ENCODE measurements at regions not wholly inside any gene's neighbourhood (a gene's known extent, or its start where the extent isn't known, plus 50 kb on each side); places are given as distances from the start of the nearest gene placed in this dataset.
"Not testable (repeated sequence)": the region's sequence is repeated elsewhere in the genome, so short reads cannot be mapped to it uniquely, and the experiment has no call there.

DNA sequence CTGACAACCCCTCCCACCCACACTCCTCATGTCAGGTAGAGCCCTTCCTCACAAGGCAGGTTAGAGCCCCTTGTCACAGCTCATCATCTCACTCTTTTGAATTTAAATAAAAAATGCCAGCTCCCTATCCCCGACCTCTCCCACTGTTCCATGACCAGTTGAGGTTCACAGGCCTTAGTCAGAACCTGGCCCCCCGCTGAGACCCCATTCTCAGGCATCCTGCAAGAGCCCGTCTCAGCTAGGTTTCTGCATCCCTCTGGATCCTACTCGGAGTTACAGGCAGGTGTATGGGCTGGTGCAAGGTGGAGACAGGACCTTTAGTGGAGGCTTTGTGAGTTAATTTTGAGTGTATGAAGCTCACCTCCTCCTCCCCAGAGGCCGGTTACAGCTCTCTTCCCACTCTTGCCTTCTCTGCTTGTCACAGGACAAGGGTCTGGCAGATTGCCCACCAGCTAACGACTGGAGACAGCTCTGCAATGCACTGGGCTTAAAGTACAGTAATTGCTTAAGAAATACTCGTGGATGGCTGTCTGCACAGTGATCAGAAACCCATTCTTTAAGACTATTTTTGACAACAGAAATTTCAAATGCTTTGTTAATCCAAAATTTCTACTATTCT is 394.9 kb upstream of the DPP6 start:
- Histone ChIP-seq H3K9me3 (ENCODE audit: control insufficient read depth in 1 of 2, low read length in 2 of 2) (peaks cover 0 to 11% of the 10 kb centered on the region in 2 donors), H3K4me3 (ENCODE audit: low read depth in 1 of 2, low read length in 2 of 2) (no peak overlapping the region), H3K36me3 (ENCODE audit: control insufficient read depth in 1 of 2, insufficient read depth in 2 of 2, low read length in 2 of 2) (no peaks in the 10 kb centered on the region), H3K4me1 (ENCODE audit: control insufficient read depth in 1 of 2, insufficient read depth in 2 of 2, low read length in 2 of 2) (no peaks in the 10 kb centered on the region), H3K27me3 (ENCODE audit: low read depth, low read length) (no peaks in the 10 kb centered on the region), H3K27ac (ENCODE audit: low read length) (no peak overlapping the region)

DNA sequence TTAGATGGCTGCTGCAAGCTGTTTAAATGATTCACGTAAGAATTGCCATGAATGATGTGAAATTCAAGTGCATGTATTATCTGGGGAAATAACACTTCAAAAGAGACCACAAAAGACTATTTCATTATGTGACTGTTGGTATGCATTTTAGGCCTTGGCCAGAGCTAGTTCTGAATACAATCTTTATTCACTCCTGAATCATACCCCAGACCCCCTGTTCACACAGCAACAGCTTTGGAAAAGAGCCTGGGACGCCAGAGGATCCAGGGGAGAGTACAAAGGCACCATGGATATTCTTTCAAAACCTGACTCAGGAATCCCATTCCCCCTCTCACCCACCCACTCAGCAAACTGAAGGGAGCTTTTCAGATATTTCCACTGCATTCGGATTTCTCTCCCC is 377.1 kb upstream of the DPP6 start:
- Histone ChIP-seq H3K36me3 (ENCODE audit: control insufficient read depth in 1 of 2, insufficient read depth in 2 of 2, low read length in 2 of 2) (no peaks in the 10 kb centered on the region), H3K4me3 (ENCODE audit: low read depth in 1 of 2, low read length in 2 of 2) (no peak overlapping the region), H3K27me3 (ENCODE audit: low read depth, low read length) (no peaks in the 10 kb centered on the region), H3K4me1 (ENCODE audit: control insufficient read depth in 1 of 2, insufficient read depth in 2 of 2, low read length in 2 of 2) (no peaks in the 10 kb centered on the region), H3K9me3 (ENCODE audit: control insufficient read depth in 1 of 2, low read length in 2 of 2) (no peaks in the 10 kb centered on the region), H3K27ac (ENCODE audit: low read length) (no peak overlapping the region)

DNA sequence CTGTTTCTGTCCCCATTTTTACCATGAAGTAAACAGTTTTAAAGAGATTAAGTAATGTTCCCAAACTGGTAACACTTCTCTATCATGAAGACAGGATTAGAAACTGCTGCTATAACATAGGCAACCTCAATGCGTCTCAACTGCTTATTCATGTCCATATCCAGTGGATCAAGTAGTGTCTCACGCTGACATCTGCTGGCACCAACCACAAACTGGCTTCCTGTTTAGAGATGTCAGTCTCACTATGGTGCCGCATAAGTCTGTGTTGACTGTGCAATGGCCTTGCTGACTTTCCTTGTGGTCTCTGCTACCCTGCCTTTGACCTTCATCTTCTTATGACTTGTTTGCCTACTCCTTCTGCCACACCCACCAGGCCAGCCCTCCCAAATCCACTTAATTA is 369.6 kb upstream of the DPP6 start:
- Histone ChIP-seq H3K4me1 (ENCODE audit: control insufficient read depth in 1 of 2, insufficient read depth in 2 of 2, low read length in 2 of 2) (no peaks in the 10 kb centered on the region), H3K9me3 (ENCODE audit: control insufficient read depth in 1 of 2, low read length in 2 of 2) (no peaks in the 10 kb centered on the region), H3K27ac (ENCODE audit: low read length) (no peak overlapping the region), H3K27me3 (ENCODE audit: low read depth, low read length) (no peaks in the 10 kb centered on the region), H3K36me3 (ENCODE audit: control insufficient read depth in 1 of 2, insufficient read depth in 2 of 2, low read length in 2 of 2) (no peaks in the 10 kb centered on the region), H3K4me3 (ENCODE audit: low read depth in 1 of 2, low read length in 2 of 2) (no peak overlapping the region)

DNA sequence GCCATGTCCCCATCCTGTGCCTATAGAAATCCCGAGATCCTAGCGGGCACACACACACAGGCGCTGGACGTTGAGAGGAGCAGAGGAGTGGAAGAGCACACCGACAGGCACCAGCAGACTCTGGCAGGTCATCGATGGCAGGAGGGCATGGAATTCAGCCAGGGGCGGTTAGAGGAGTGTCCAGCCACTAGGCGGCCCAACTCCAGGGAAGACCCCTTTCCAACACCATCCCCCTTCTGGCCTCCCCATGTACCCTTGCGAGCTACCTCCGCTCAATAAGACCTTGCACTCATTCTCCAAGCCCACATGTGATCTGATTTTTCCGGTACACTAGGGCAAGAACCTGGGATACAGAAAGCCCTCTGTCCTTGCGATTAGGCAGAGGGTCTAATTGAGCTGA is 356.0 kb upstream of the DPP6 start:
- H3K27ac ChIP-seq (ENCODE audit: low read length), result no peak overlapping the region
- H3K36me3 ChIP-seq (ENCODE audit: control insufficient read depth in 1 of 2, insufficient read depth in 2 of 2, low read length in 2 of 2), result no peaks in the 10 kb centered on the region
- H3K9me3 ChIP-seq (ENCODE audit: control insufficient read depth in 1 of 2, low read length in 2 of 2), result no peaks in the 10 kb centered on the region
- no peaks in the 10 kb centered on the region for H3K4me1 ChIP-seq (ENCODE audit: control insufficient read depth in 1 of 2, insufficient read depth in 2 of 2, low read length in 2 of 2)
- no peaks in the 10 kb centered on the region for H3K27me3 ChIP-seq (ENCODE audit: low read depth, low read length)
- no peak overlapping the region for H3K4me3 ChIP-seq (ENCODE audit: low read depth in 1 of 2, low read length in 2 of 2)

DNA sequence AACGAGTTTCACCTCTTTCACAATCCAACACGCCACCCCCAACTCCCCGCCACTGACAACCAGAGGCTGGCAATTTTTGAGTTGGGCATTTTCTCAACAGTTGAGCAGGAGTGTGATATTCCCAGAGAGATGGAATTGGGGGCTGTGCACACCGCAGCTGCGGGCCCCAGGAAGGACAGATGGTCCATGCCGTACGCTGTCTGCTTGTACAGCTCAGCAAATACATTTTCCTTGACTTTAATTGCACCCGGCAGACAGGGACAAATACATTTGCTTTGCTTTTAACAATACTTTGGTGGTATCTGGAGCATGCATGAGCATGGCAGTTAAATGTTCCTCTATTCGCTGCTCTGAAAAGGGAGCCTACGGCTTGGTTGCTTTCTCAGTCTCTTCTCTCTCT is 354.2 kb upstream of the DPP6 start:
- Histone ChIP-seq H3K36me3 (ENCODE audit: control insufficient read depth in 1 of 2, insufficient read depth in 2 of 2, low read length in 2 of 2) (no peaks in the 10 kb centered on the region), H3K4me3 (ENCODE audit: low read depth in 1 of 2, low read length in 2 of 2) (no peak overlapping the region)

DNA sequence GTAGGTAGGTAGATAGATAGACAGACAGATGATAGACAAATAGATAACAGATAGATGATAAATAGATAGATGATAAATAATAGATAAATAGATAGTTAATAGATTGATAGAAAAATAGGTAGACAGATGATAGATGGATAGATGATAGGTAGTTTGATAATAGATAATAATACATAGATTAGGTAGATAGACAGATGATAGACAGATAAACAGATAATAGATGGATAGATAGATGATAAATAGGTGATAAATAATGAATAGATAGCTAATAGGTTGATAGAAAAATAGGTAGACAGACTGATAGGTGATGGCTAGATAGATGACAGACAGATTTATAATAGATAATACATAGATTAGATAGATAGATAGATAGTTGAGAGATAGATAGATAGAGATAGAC is 350.5 kb upstream of the DPP6 start:
- Histone ChIP-seq H3K36me3 (ENCODE audit: control insufficient read depth in 1 of 2, insufficient read depth in 2 of 2, low read length in 2 of 2) (no peaks in the 10 kb centered on the region), H3K27ac (ENCODE audit: low read length) (no peak overlapping the region), H3K9me3 (ENCODE audit: control insufficient read depth in 1 of 2, low read length in 2 of 2) (no peaks in the 10 kb centered on the region), H3K4me1 (ENCODE audit: control insufficient read depth in 1 of 2, insufficient read depth in 2 of 2, low read length in 2 of 2) (no peaks in the 10 kb centered on the region), H3K4me3 (ENCODE audit: low read depth in 1 of 2, low read length in 2 of 2) (no peak overlapping the region), H3K27me3 (ENCODE audit: low read depth, low read length) (no peaks in the 10 kb centered on the region)

More for the DNA sequence above, 354.2 kb upstream of the DPP6 start:
- no peak overlapping the region for H3K27ac ChIP-seq (ENCODE audit: low read length)
- H3K27me3 ChIP-seq (ENCODE audit: low read depth, low read length), result no peaks in the 10 kb centered on the region
- H3K9me3 ChIP-seq (ENCODE audit: control insufficient read depth in 1 of 2, low read length in 2 of 2), result no peaks in the 10 kb centered on the region
- H3K4me1 ChIP-seq (ENCODE audit: control insufficient read depth in 1 of 2, insufficient read depth in 2 of 2, low read length in 2 of 2), result no peaks in the 10 kb centered on the region

DNA sequence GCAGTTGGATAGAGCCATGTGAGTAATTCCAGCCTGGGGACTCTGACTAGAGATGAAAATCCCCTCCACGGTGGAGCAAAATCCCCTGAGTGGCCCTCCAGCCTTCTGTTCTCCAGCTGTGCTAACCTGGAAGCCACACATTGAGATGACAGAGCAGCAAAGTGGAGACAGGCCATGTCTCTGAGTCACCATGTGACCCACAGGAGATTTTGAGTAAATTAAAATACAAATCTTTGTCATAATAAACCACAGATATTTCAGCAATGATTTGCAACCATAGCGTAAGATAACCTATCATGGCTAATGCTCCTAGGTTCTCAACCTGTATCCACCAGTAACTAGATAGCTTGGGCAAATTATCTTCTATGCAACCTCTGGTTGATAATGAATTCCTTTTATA is 328.3 kb upstream of the DPP6 start:
- H3K27ac ChIP-seq (ENCODE audit: low read length); H3K4me1 ChIP-seq (ENCODE audit: control insufficient read depth in 1 of 2, insufficient read depth in 2 of 2, low read length in 2 of 2); H3K4me3 ChIP-seq (ENCODE audit: low read depth in 1 of 2, low read length in 2 of 2); H3K9me3 ChIP-seq (ENCODE audit: control insufficient read depth in 1 of 2, low read length in 2 of 2); H3K36me3 ChIP-seq (ENCODE audit: control insufficient read depth in 1 of 2, insufficient read depth in 2 of 2, low read length in 2 of 2); H3K27me3 ChIP-seq (ENCODE audit: low read depth, low read length): not testable (repeated sequence)

DNA sequence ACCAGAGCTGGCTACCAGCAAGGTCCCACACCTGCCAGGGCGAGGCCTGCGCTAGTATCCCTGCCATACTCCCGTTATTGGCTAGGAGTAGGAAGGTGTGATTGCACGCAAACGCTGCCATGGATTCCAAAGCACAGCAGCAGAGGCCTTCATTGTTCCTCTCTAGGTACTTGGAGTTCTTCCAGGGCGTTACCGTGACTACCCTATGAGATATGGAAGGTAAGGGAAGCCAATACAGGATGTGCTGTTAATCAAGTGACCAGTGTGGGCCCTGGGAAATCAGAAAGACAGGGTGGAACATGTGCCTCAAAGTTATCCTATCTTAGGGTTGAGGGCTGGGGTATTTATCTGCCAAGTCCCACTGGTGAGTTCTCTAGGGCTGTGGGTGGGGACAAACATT is 320.7 kb upstream of the DPP6 start:
- H3K36me3 ChIP-seq (ENCODE audit: control insufficient read depth in 1 of 2, insufficient read depth in 2 of 2, low read length in 2 of 2); H3K4me1 ChIP-seq (ENCODE audit: control insufficient read depth in 1 of 2, insufficient read depth in 2 of 2, low read length in 2 of 2); H3K9me3 ChIP-seq (ENCODE audit: control insufficient read depth in 1 of 2, low read length in 2 of 2); H3K27me3 ChIP-seq (ENCODE audit: low read depth, low read length); H3K27ac ChIP-seq (ENCODE audit: low read length); H3K4me3 ChIP-seq (ENCODE audit: low read depth in 1 of 2, low read length in 2 of 2): not testable (repeated sequence)

DNA sequence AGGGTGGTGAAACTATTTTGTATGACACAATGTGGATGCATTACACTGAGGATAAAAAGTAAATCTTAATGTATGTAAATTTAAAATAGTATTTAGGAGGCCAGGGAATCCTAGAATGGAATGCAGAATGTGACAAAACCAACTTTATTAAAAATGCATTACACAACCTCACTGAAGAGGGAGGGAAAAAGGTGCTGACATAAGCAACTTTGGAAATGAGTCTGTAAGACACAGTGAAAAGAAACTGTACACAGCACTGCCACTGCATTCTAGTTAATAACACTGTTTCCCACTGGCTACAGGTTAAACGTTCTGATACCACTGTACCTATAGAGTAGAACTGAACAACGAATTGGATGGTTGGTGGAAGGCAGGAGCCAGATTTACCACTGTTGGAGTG is 308.8 kb upstream of the DPP6 start:
- not testable (repeated sequence) for H3K4me3 ChIP-seq (ENCODE audit: low read depth in 1 of 2, low read length in 2 of 2); H3K36me3 ChIP-seq (ENCODE audit: control insufficient read depth in 1 of 2, insufficient read depth in 2 of 2, low read length in 2 of 2); H3K4me1 ChIP-seq (ENCODE audit: control insufficient read depth in 1 of 2, insufficient read depth in 2 of 2, low read length in 2 of 2); H3K27me3 ChIP-seq (ENCODE audit: low read depth, low read length); H3K27ac ChIP-seq (ENCODE audit: low read length); H3K9me3 ChIP-seq (ENCODE audit: control insufficient read depth in 1 of 2, low read length in 2 of 2)

DNA sequence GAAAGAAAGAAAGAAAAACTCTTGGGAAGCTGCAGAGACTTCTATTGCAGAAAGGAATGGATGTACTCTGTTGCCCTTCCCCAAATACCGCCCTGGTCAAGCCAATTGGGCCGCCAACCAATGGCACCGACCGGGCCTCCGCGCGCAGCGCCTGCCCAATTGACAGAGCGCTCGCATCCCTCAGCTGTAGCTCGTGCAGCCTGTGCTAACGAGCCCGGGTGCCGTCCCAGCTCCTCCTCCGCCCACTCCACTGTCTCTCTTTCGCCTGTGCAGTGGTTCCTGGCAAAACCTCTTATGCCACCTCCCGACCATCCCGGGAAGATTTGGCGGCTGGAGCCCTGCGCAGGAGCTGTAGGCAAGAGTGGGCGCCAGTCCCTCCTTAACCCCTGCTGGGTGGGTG is 304.2 kb upstream of the DPP6 start:
- not testable (repeated sequence) for H3K4me1 ChIP-seq (ENCODE audit: control insufficient read depth in 1 of 2, insufficient read depth in 2 of 2, low read length in 2 of 2); H3K27ac ChIP-seq (ENCODE audit: low read length)
- peak overlapping the region in 1 of 2 donors; percentile 40 for H3K4me3 ChIP-seq (ENCODE audit: low read depth in 1 of 2, low read length in 2 of 2)

DNA sequence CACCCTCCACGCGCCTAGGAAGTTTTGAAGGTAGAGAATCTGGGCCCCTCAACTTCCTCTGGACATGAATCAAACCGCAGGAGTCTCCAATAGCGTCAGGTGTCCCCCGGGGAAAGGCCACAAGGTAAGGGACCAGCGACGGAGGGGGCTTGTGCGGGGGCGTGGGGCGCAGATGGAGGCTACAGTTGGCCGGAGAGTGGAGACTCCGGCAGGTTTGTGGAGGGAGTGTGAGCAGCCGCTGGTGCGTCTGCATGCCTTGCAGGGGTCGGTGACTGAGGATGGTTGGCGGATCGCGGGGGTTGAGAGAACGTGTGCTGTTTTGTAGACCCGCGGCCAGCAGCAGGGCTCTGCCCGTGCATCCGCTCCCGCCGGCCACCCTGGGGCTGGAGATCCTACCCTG is 303.3 kb upstream of the DPP6 start:
- H3K27ac ChIP-seq (ENCODE audit: low read length); H3K36me3 ChIP-seq (ENCODE audit: control insufficient read depth in 1 of 2, insufficient read depth in 2 of 2, low read length in 2 of 2); H3K9me3 ChIP-seq (ENCODE audit: control insufficient read depth in 1 of 2, low read length in 2 of 2); H3K4me1 ChIP-seq (ENCODE audit: control insufficient read depth in 1 of 2, insufficient read depth in 2 of 2, low read length in 2 of 2); H3K27me3 ChIP-seq (ENCODE audit: low read depth, low read length): not testable (repeated sequence)
- peak overlapping the region in 1 of 2 donors; percentile 58 for H3K4me3 ChIP-seq (ENCODE audit: low read depth in 1 of 2, low read length in 2 of 2)

More for the DNA sequence above, 304.2 kb upstream of the DPP6 start:
- H3K9me3 ChIP-seq (ENCODE audit: control insufficient read depth in 1 of 2, low read length in 2 of 2); H3K27me3 ChIP-seq (ENCODE audit: low read depth, low read length); H3K36me3 ChIP-seq (ENCODE audit: control insufficient read depth in 1 of 2, insufficient read depth in 2 of 2, low read length in 2 of 2): not testable (repeated sequence)

DNA sequence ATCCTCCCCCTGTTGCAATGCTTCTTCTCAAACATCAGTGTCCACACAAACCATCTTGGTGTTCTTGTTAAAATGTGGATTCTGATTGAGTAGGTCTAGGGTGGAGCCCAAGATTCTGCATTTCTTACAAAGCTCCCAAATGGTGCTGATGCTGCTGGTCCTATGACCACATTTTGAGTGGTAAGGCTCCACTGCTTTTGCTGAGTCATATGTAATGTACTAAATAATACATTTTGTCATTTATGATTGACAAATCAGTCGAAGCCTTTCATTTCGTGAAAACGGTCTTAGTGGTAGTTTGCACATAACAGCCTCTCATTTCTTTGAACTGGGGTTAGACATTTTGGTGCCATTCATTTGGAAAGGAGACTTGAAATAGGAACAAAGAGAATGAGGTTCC is 286.3 kb upstream of the DPP6 start:
- not testable (repeated sequence) for H3K27me3 ChIP-seq (ENCODE audit: low read depth, low read length); H3K4me3 ChIP-seq (ENCODE audit: low read depth in 1 of 2, low read length in 2 of 2); H3K4me1 ChIP-seq (ENCODE audit: control insufficient read depth in 1 of 2, insufficient read depth in 2 of 2, low read length in 2 of 2); H3K27ac ChIP-seq (ENCODE audit: low read length); H3K36me3 ChIP-seq (ENCODE audit: control insufficient read depth in 1 of 2, insufficient read depth in 2 of 2, low read length in 2 of 2); H3K9me3 ChIP-seq (ENCODE audit: control insufficient read depth in 1 of 2, low read length in 2 of 2)

Data from muscle layer of duodenum (tissue), 2 donors.